PC-9 (cell line): ENCODE measurements at regions not wholly inside any gene's neighbourhood (a gene's known extent, or its start where the extent isn't known, plus 50 kb on each side); places are given as distances from the start of the nearest gene placed in this dataset.

Source experiments
- CTCF ChIP-seq: fragments of 200-600 bp; sonication (generic); conservative IDR thresholded peaks from 2 replicates; pipeline ENCODE4 v1.6.1; 2017; ENCODE audit warnings: mixed run types, antibody characterized with exemption, mild to moderate bottlenecking, moderate library complexity
- EZH2 ChIP-seq: fragments of 200-600 bp; sonication (generic); IDR thresholded peaks from 2 replicates; pipeline ENCODE4 v1.8.0; 2017; ENCODE audit warnings: antibody characterized with exemption, low read depth

GRCh38 chr1:199832451-199832850 lies 195.1 kb upstream of the NR5A2 start:
- TF ChIP-seq CTCF (no peak), EZH2 (no peak)
